Activated CD4-positive, alpha-beta T cell treated with anti-CD3 and anti-CD28 coated beads for 4 hours (primary cell): ENCODE measurements at regions not wholly inside any gene's neighbourhood (a gene's known extent, or its start where the extent isn't known, plus 50 kb on each side); places are given as distances from the start of the nearest gene placed in this dataset.
"Not testable (repeated sequence)": the region's sequence is repeated elsewhere in the genome, so short reads cannot be mapped to it uniquely, and the experiment has no call there.

Experiments
- DNase-seq, 2 donors: peaks; one replicate each; pipeline ENCODE4 v3.0.0-alpha.2; 2020

- DNase-seq: no peak
These were observed 257.1 kb downstream of the EFCAB11 start for GRCh38 chr14:89697281-89698060.

- no peak for DNase-seq
These were observed 258.7 kb downstream of the EFCAB11 start for GRCh38 chr14:89695846-89696245.

- DNase-seq: no peak
These were observed 264.4 kb downstream of the EFCAB11 start for GRCh38 chr14:89690139-89690538.

GRCh38 chr14:89689711-89690110 lies 264.8 kb downstream of the EFCAB11 start:
- not testable (repeated sequence) for DNase-seq

GRCh38 chr14:89688507-89689211 lies 265.9 kb downstream of the EFCAB11 start:
- DNase-seq: no peak

- not testable (repeated sequence) for DNase-seq
These were observed 267.4 kb downstream of the EFCAB11 start for GRCh38 chr14:89687129-89687528.

GRCh38 chr14:89684139-89684538 lies 267.1 kb upstream of the FOXN3 start:
- no peak for DNase-seq

GRCh38 chr14:89681086-89682018 lies 264.3 kb upstream of the FOXN3 start:
- DNase-seq: peak; percentile 59 to 62

- DNase-seq: no peak
These were observed 263.1 kb upstream of the FOXN3 start for GRCh38 chr14:89680156-89680555.

GRCh38 chr14:89678768-89679167 lies 261.7 kb upstream of the FOXN3 start:
- DNase-seq: no peak

- DNase-seq: no peak
These were observed 258.6 kb upstream of the FOXN3 start for GRCh38 chr14:89675590-89675989.

GRCh38 chr14:89674936-89675335 lies 257.9 kb upstream of the FOXN3 start:
- DNase-seq: no peak

GRCh38 chr14:89674240-89674639 lies 257.2 kb upstream of the FOXN3 start:
- DNase-seq: no peak

GRCh38 chr14:89673512-89674225 lies 256.6 kb upstream of the FOXN3 start:
- no peak for DNase-seq

GRCh38 chr14:89672636-89673511 lies 255.8 kb upstream of the FOXN3 start:
- DNase-seq: no peak

- no peak for DNase-seq
These were observed 252.2 kb upstream of the FOXN3 start for GRCh38 chr14:89669193-89669592.

GRCh38 chr14:89667983-89668382 lies 250.9 kb upstream of the FOXN3 start:
- DNase-seq: no peak

- DNase-seq: not testable (repeated sequence)
These were observed 248.5 kb upstream of the FOXN3 start for GRCh38 chr14:89665300-89666081.

GRCh38 chr14:89661392-89661791 lies 244.4 kb upstream of the FOXN3 start:
- DNase-seq: no peak

- DNase-seq: not testable (repeated sequence)
These were observed 243.7 kb upstream of the FOXN3 start for GRCh38 chr14:89660625-89661233.
